DMS153 (cell line): ENCODE measurements at regions not wholly inside any gene's neighbourhood (a gene's known extent, or its start where the extent isn't known, plus 50 kb on each side); places are given as distances from the start of the nearest gene placed in this dataset.
"Not testable (repeated sequence)": the region's sequence is repeated elsewhere in the genome, so short reads cannot be mapped to it uniquely, and the experiment has no call there.

Experiments used
- DNase-seq: peaks from one replicate; lab custom pipeline; 2025; lab: John Stamatoyannopoulos, UW

- DNase-seq: no peak
Observed at GRCh38 chr1:224535641-224536040, 80.5 kb upstream of the CNIH3 start.

- DNase-seq: no peak
Observed at GRCh38 chr1:224539971-224540370, 76.1 kb upstream of the CNIH3 start.

GRCh38 chr1:224540535-224540934 is 75.6 kb upstream of the CNIH3 start:
- DNase-seq: no peak

- DNase-seq: no peak
Observed at GRCh38 chr1:224541072-224541790, 74.9 kb upstream of the CNIH3 start.

GRCh38 chr1:224541901-224542630 is 74.1 kb upstream of the CNIH3 start:
- DNase-seq: no peak

- no peak for DNase-seq
Observed at GRCh38 chr1:224542783-224543440, 73.2 kb upstream of the CNIH3 start.

- DNase-seq: no peak
Observed at GRCh38 chr1:224543453-224543852, 72.7 kb upstream of the CNIH3 start.

GRCh38 chr1:224544346-224545110 is 71.6 kb upstream of the CNIH3 start:
- no peak for DNase-seq

- no peak for DNase-seq
Observed at GRCh38 chr1:224545571-224545970, 70.5 kb upstream of the CNIH3 start.

- no peak for DNase-seq
Observed at GRCh38 chr1:224548676-224549075, 67.4 kb upstream of the CNIH3 start.

- DNase-seq: not testable (repeated sequence)
Observed at GRCh38 chr1:224551189-224551588, 64.9 kb upstream of the CNIH3 start.

- no peak for DNase-seq
Observed at GRCh38 chr1:224554056-224554455, 62.1 kb upstream of the CNIH3 start.

- DNase-seq: no peak
Observed at GRCh38 chr1:224554620-224555259, 61.4 kb upstream of the CNIH3 start.

- no peak for DNase-seq
Observed at GRCh38 chr1:224558904-224559303, 57.2 kb upstream of the CNIH3 start.

GRCh38 chr1:224559981-224560728 is 56.0 kb upstream of the CNIH3 start:
- no peak for DNase-seq

- DNase-seq: not testable (repeated sequence)
Observed at GRCh38 chr1:224562881-224563280, 53.2 kb upstream of the CNIH3 start.

GRCh38 chr1:224563666-224564065 is 52.5 kb upstream of the CNIH3 start:
- no peak for DNase-seq

GRCh38 chr1:224564454-224565084 is 51.5 kb upstream of the CNIH3 start:
- no peak for DNase-seq

GRCh38 chr1:224565186-224565585 is 50.9 kb upstream of the CNIH3 start:
- DNase-seq: no peak

GRCh38 chr1:224565611-224566406 is 50.3 kb upstream of the CNIH3 start:
- DNase-seq: no peak
